OCI-LY7 (cell line): ENCODE measurements at regions not wholly inside any gene's neighbourhood (a gene's known extent, or its start where the extent isn't known, plus 50 kb on each side); places are given as distances from the start of the nearest gene placed in this dataset.

Experiments
- BruUV-seq: library from RNA; stranded (reverse); fragments of 400-500 nt; replicated peaks from 2 replicates; lab custom pipeline; 2021; lab: Mats Ljungman, UMichigan
- CTCF ChIA-PET: fragments of 300-600 bp; sonication (Branson Sonifier 250); formaldehyde crosslinking; loops from one replicate; lab custom pipeline; 2022; ENCODE audit warnings: antibody characterized with exemption; ENCODE audit not compliant: unreplicated experiment; lab: Charles Lee
- POLR2A ChIA-PET: fragments of 300-600 bp; sonication (Branson Sonifier 250); formaldehyde crosslinking; loops from one replicate; lab custom pipeline; 2022; ENCODE audit warnings: antibody characterized with exemption; lab: Charles Lee
- DNase-seq: peaks from one replicate; pipeline ENCODE4 v3.0.0-alpha.2; 2015; ENCODE audit warnings: low spot score
- H2AFZ ChIP-seq: fragments of 200-600 bp; sonication (generic), shearing (Covaris generic); 2 replicates; pipeline ENCODE4 v1.6.1; 2014; ENCODE audit warnings: mild to moderate bottlenecking, antibody characterized with exemption, low read length, moderate library complexity
- H3K27ac ChIP-seq: fragments of 200-600 bp; sonication (generic); 2 replicates; pipeline ENCODE4 v1.5.1; 2014; ENCODE audit warnings: mixed run types, low read depth, mild to moderate bottlenecking, moderate library complexity, low read length, inconsistent platforms; ENCODE audit not compliant: poor library complexity, severe bottlenecking
- H3K36me3 ChIP-seq: fragments of 200-600 bp; sonication (generic); 2 replicates; pipeline ENCODE4 v1.6.1; 2014; ENCODE audit warnings: mild to moderate bottlenecking, antibody characterized with exemption, low read length, moderate library complexity, mixed read lengths; ENCODE audit not compliant: insufficient read depth
- H3K4me1 ChIP-seq: fragments of 200-600 bp; sonication (generic); 2 replicates; pipeline ENCODE4 v1.5.1; 2014; ENCODE audit warnings: mild to moderate bottlenecking, low read length; ENCODE audit not compliant: insufficient read depth, poor library complexity, severe bottlenecking
- H3K4me2 ChIP-seq: fragments of 200-600 bp; sonication (generic); 2 replicates; pipeline ENCODE4 v1.6.1; 2014; ENCODE audit warnings: mild to moderate bottlenecking, low read length
- H3K4me3 ChIP-seq: fragments of 200-600 bp; sonication (generic); 2 replicates; pipeline ENCODE4 v1.5.1; 2014; ENCODE audit warnings: mild to moderate bottlenecking, low read depth, low read length; ENCODE audit not compliant: poor library complexity, severe bottlenecking
- H3K79me2 ChIP-seq: fragments of 200-600 bp; sonication (generic); 2 replicates; pipeline ENCODE4 v1.6.1; 2016; ENCODE audit warnings: low read depth, mild to moderate bottlenecking, low read length, moderate library complexity, mixed read lengths; ENCODE audit not compliant: insufficient read depth
- H3K9me2 ChIP-seq: fragments of 200-600 bp; sonication (generic); 2 replicates; pipeline ENCODE4 v1.6.1; 2016; ENCODE audit warnings: mild to moderate bottlenecking, low read length, mixed read lengths; ENCODE audit not compliant: insufficient read depth
- H3K9me3 ChIP-seq: fragments of 200-600 bp; sonication (generic); 2 replicates; pipeline ENCODE4 v1.6.1; 2014; ENCODE audit warnings: mild to moderate bottlenecking, mixed run types, low read length, mixed read lengths
- H4K20me1 ChIP-seq: fragments of 200-600 bp; sonication (generic); 2 replicates; pipeline ENCODE4 v1.6.1; 2014; ENCODE audit warnings: mild to moderate bottlenecking, antibody characterized with exemption, low read length, moderate library complexity, mixed read lengths; ENCODE audit not compliant: insufficient read depth
- EZH2phosphoT487 ChIP-seq: fragments of 200-600 bp; sonication (generic); IDR thresholded peaks from 2 replicates; pipeline ENCODE4 v1.6.1; 2018; ENCODE audit warnings: low read depth, borderline replicate concordance, mild to moderate bottlenecking, mixed run types, antibody characterized with exemption, low read length, moderate library complexity, mixed read lengths
- intact Hi-C: fragments of 100-400 bp; cut with micrococcal nuclease; formaldehyde crosslinking; loops from one replicate; pipeline ENCODE4 v1.10.0; 2022; ENCODE audit not compliant: unreplicated experiment
- TF ChIP-seq, protein P1 (sequence below): fragments of 200-600 bp; sonication (generic); conservative IDR thresholded peaks from 2 replicates; pipeline ENCODE4 v1.5.1; 2014; ENCODE audit warnings: mild to moderate bottlenecking, antibody characterized with exemption, low read length, moderate library complexity, mixed read lengths

DNA sequence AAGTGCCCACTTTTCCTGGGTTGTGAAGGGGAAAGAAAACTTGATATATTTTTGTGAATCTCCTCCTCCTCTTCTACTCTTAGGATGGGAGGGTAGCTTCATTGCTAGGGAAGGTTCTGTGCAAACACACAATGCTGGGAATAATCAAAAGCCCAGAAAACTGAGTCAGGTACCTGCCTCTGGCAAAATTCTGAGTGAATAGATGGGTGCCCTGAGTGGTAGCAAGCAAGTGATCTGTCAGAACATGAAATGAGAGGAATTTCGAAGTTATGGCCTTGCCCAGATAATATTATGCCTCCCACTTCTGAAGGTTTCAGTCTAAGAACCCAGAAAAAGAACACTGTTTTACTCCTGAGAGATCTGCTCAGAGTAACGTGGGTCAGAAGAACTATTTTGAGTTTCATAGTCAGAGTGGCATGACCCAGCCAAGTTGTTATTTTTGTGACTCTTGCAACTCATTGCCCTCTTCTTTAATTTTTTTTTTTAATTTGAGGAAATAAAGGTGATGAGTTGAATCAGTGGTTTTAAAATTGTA, 158.3 kb downstream of the BMP2 start:
- Histone ChIP-seq H3K9me2 (no peaks in the 10 kb centered on the region), H3K4me3 (no peak overlapping the region), H3K9me3 (no peaks in the 10 kb centered on the region), H4K20me1 (no peaks in the 10 kb centered on the region), H3K4me1 (no peaks in the 10 kb centered on the region), H2AFZ (no peak overlapping the region), H3K4me2 (no peak overlapping the region), H3K27ac (no peak overlapping the region), H3K36me3 (no peaks in the 10 kb centered on the region), H3K79me2 (no peaks in the 10 kb centered on the region)
- BruUV-seq: no TSS peak
- intact Hi-C loops: no loop called here
- ChIA-PET CTCF (no interaction called here), POLR2A (interaction anchor here (0.6 to 0.7 kb wide), 2 partner anchors 57 to 143 kb away, joined by 3 read pairs; no protein-coding TSS in a partner anchor)
- DNase-seq: no peak
- no peak for TF ChIP-seq EZH2phosphoT487
- TF ChIP-seq, protein P1, sequence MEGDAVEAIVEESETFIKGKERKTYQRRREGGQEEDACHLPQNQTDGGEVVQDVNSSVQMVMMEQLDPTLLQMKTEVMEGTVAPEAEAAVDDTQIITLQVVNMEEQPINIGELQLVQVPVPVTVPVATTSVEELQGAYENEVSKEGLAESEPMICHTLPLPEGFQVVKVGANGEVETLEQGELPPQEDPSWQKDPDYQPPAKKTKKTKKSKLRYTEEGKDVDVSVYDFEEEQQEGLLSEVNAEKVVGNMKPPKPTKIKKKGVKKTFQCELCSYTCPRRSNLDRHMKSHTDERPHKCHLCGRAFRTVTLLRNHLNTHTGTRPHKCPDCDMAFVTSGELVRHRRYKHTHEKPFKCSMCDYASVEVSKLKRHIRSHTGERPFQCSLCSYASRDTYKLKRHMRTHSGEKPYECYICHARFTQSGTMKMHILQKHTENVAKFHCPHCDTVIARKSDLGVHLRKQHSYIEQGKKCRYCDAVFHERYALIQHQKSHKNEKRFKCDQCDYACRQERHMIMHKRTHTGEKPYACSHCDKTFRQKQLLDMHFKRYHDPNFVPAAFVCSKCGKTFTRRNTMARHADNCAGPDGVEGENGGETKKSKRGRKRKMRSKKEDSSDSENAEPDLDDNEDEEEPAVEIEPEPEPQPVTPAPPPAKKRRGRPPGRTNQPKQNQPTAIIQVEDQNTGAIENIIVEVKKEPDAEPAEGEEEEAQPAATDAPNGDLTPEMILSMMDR: no peak

GRCh38 chr20:6940048-6940447, 172.6 kb downstream of the BMP2 start:
- ChIA-PET CTCF (no interaction called here), POLR2A (no interaction called here)
- TF ChIP-seq EZH2phosphoT487: no peak
- TF ChIP-seq, protein P1: peak; percentile 64
- peak; percentile 5 for DNase-seq
- BruUV-seq: no TSS peak
- H3K9me3 ChIP-seq: no peaks in the 10 kb centered on the region
- no peaks in the 10 kb centered on the region for H3K36me3 ChIP-seq
- no peaks in the 10 kb centered on the region for H3K79me2 ChIP-seq
- no peak overlapping the region for H3K4me2 ChIP-seq
- H4K20me1 ChIP-seq: no peaks in the 10 kb centered on the region
- no peaks in the 10 kb centered on the region for H3K9me2 ChIP-seq
- H2AFZ ChIP-seq: no peak overlapping the region
- H3K27ac ChIP-seq: no peak overlapping the region
- H3K4me3 ChIP-seq: no peak overlapping the region
- no peaks in the 10 kb centered on the region for H3K4me1 ChIP-seq
- intact Hi-C loops: no loop called here

GRCh38 chr20:6940876-6941275, 173.4 kb downstream of the BMP2 start:
- Histone ChIP-seq H3K9me3 (no peaks in the 10 kb centered on the region), H3K9me2 (no peaks in the 10 kb centered on the region), H4K20me1 (no peaks in the 10 kb centered on the region), H3K36me3 (no peaks in the 10 kb centered on the region), H3K4me1 (no peaks in the 10 kb centered on the region), H3K4me3 (no peak overlapping the region), H2AFZ (no peak overlapping the region), H3K4me2 (no peak overlapping the region), H3K79me2 (no peaks in the 10 kb centered on the region), H3K27ac (no peak overlapping the region)
- no peak for DNase-seq
- POLR2A ChIA-PET: no interaction called here
- CTCF ChIA-PET: no interaction called here
- BruUV-seq: no TSS peak
- intact Hi-C loops: no loop called here
- TF ChIP-seq, protein P1: no peak
- no peak for TF ChIP-seq EZH2phosphoT487
